ENCODE measurements at regions not wholly inside any gene's neighbourhood (a gene's known extent, or its start where the extent isn't known, plus 50 kb on each side); places are given as distances from the start of the nearest gene placed in this dataset.
A peak's percentile ranks its signal among the peaks of the same experiment; 100 is the strongest.

- TF ChIP-seq POLR2A (IDR thresholded peaks at IDR 0.05; ENCODE audit: low read depth, low read length): no peak
- DNase-seq (ENCODE audit: insufficient read length, low spot score) (peak; percentile 2), FAIRE-seq (peak; percentile 79)
Measured at GRCh38 chr4:101400096-101400495, 52.8 kb upstream of the PPP3CA start.

- no peak for DNase-seq (ENCODE audit: insufficient read length, low spot score)
- no peak for FAIRE-seq
Measured at GRCh38 chr4:101398807-101399206, 51.5 kb upstream of the PPP3CA start.

More at GRCh38 chr4:101398807-101399206, 51.5 kb upstream of the PPP3CA start:
- TF ChIP-seq POLR2A (IDR thresholded peaks at IDR 0.05; ENCODE audit: low read depth, low read length): no peak
